Fibroblast of lung (primary cell): ENCODE measurements at regions not wholly inside any gene's neighbourhood (a gene's known extent, or its start where the extent isn't known, plus 50 kb on each side); places are given as distances from the start of the nearest gene placed in this dataset.

Experiments used
- DNase-seq, 2 donors: peaks; one replicate each; pipeline versions ENCODE4 v3.0.0 to v3.0.0-alpha.2; 2010; ENCODE audit warnings: low read depth in 2 of 2
- H2AFZ ChIP-seq: 2 replicates; pipeline ENCODE4 v1.5.1; 2012; ENCODE audit warnings: low read length, control low read depth, inconsistent platforms
- H3K27ac ChIP-seq: 2 replicates; pipeline ENCODE4 v1.5.1; 2011; ENCODE audit warnings: low read length, control low read depth; ENCODE audit not compliant: insufficient read depth
- H3K27me3 ChIP-seq: 2 replicates; pipeline ENCODE4 v1.5.1; 2011; ENCODE audit warnings: mild to moderate bottlenecking, low read length; ENCODE audit not compliant: control insufficient read depth, insufficient read depth
- H3K36me3 ChIP-seq: 2 replicates; pipeline ENCODE4 v1.5.1; 2011; ENCODE audit warnings: low read length; ENCODE audit not compliant: control insufficient read depth, insufficient read depth
- H3K4me1 ChIP-seq: 2 replicates; pipeline ENCODE4 v1.5.1; 2011; ENCODE audit warnings: low read length; ENCODE audit not compliant: control insufficient read depth, insufficient read depth; ENCODE audit errors: extremely low read depth
- H3K4me2 ChIP-seq: 2 replicates; pipeline ENCODE4 v1.5.1; 2011; ENCODE audit warnings: low read length, control low read depth; ENCODE audit not compliant: insufficient read depth; ENCODE audit errors: extremely low read depth
- H3K4me3 ChIP-seq, 4 experiments: fragments of 200-600 bp in 1 of 4; sonication (generic) in 1 of 4; replicated peaks in 1 of 4; 2 replicates each; pipeline ENCODE4 v1.5.1; 2011 to 2016; ENCODE audit warnings: low read length in 4 of 4, low read depth in 3 of 4, mild to moderate bottlenecking in 3 of 4, control low read depth in 2 of 4, inconsistent platforms in 1 of 4, mixed read lengths in 1 of 4; ENCODE audit not compliant: insufficient read depth in 1 of 4; ENCODE audit errors: control extremely low read depth in 1 of 4
- H3K79me2 ChIP-seq: 2 replicates; pipeline ENCODE4 v1.5.1; 2012; ENCODE audit warnings: mild to moderate bottlenecking, low read length, inconsistent platforms; ENCODE audit not compliant: control insufficient read depth, insufficient read depth
- H3K9ac ChIP-seq: 2 replicates; pipeline ENCODE4 v1.5.1; 2011; ENCODE audit warnings: mild to moderate bottlenecking, low read length, control low read depth; ENCODE audit not compliant: insufficient read depth
- H3K9me3 ChIP-seq: 2 replicates; pipeline ENCODE4 v1.5.1; 2012; ENCODE audit warnings: low read depth, low read length; ENCODE audit not compliant: control insufficient read depth, insufficient read depth
- H4K20me1 ChIP-seq: 2 replicates; pipeline ENCODE4 v1.5.1; 2011; ENCODE audit warnings: low read length; ENCODE audit not compliant: control insufficient read depth, insufficient read depth; ENCODE audit errors: extremely low read depth
- EZH2 ChIP-seq: IDR thresholded peaks from 2 replicates; pipeline ENCODE4 v1.5.1; 2012; ENCODE audit warnings: low read length, control low read depth, mild to moderate bottlenecking; ENCODE audit errors: missing control alignments
- TF ChIP-seq, protein P1 (sequence below), 2 donors: IDR thresholded peaks in 1 of 2; conservative IDR thresholded peaks in 1 of 2; 1 replicate in 1 of 2; 2 replicates in 1 of 2; pipeline ENCODE4 v1.5.1; 2011 to 2012; ENCODE audit warnings: low read length in 2 of 2, control low read depth in 1 of 2, inconsistent platforms in 1 of 2, low read depth in 1 of 2, mild to moderate bottlenecking in 1 of 2

- Histone ChIP-seq H3K27ac (no peak overlapping the region), H3K27me3 (no peaks in the 10 kb centered on the region), H3K4me1 (no peaks in the 10 kb centered on the region), H4K20me1 (no peaks in the 10 kb centered on the region), H2AFZ (no peak overlapping the region), H3K79me2 (no peaks in the 10 kb centered on the region), H3K36me3 (no peaks in the 10 kb centered on the region), H3K9me3 (no peaks in the 10 kb centered on the region), H3K4me3 (no peak overlapping the region), H3K9ac (no peak overlapping the region), H3K4me2 (no peak overlapping the region)
- TF ChIP-seq, protein P1, sequence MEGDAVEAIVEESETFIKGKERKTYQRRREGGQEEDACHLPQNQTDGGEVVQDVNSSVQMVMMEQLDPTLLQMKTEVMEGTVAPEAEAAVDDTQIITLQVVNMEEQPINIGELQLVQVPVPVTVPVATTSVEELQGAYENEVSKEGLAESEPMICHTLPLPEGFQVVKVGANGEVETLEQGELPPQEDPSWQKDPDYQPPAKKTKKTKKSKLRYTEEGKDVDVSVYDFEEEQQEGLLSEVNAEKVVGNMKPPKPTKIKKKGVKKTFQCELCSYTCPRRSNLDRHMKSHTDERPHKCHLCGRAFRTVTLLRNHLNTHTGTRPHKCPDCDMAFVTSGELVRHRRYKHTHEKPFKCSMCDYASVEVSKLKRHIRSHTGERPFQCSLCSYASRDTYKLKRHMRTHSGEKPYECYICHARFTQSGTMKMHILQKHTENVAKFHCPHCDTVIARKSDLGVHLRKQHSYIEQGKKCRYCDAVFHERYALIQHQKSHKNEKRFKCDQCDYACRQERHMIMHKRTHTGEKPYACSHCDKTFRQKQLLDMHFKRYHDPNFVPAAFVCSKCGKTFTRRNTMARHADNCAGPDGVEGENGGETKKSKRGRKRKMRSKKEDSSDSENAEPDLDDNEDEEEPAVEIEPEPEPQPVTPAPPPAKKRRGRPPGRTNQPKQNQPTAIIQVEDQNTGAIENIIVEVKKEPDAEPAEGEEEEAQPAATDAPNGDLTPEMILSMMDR (conservative IDR thresholded peaks at IDR 0.05 in 1 of 2, IDR thresholded peaks at IDR 0.05 in 1 of 2; ENCODE audit: low read depth in 1 of 2, low read length in 2 of 2): no peak
- no peak for DNase-seq
Measured at GRCh38 chr1:195898924-195899323, 709.3 kb downstream of the KCNT2 start.

GRCh38 chr1:195898373-195898772 lies 709.9 kb downstream of the KCNT2 start:
- H2AFZ ChIP-seq: no peak overlapping the region
- TF ChIP-seq, protein P1 (conservative IDR thresholded peaks at IDR 0.05 in 1 of 2, IDR thresholded peaks at IDR 0.05 in 1 of 2; ENCODE audit: low read depth in 1 of 2, low read length in 2 of 2): no peak
- TF ChIP-seq EZH2: no peak
- H3K79me2 ChIP-seq: no peaks in the 10 kb centered on the region
- H4K20me1 ChIP-seq: no peaks in the 10 kb centered on the region
- H3K36me3 ChIP-seq: no peaks in the 10 kb centered on the region
- no peaks in the 10 kb centered on the region for H3K4me1 ChIP-seq
- H3K9me3 ChIP-seq: no peaks in the 10 kb centered on the region
- DNase-seq: no peak
- H3K9ac ChIP-seq: no peak overlapping the region
- H3K27me3 ChIP-seq: no peaks in the 10 kb centered on the region
- no peak overlapping the region for H3K27ac ChIP-seq
- no peak overlapping the region for H3K4me3 ChIP-seq
- H3K4me2 ChIP-seq: no peak overlapping the region

GRCh38 chr1:195897076-195897475 lies 711.2 kb downstream of the KCNT2 start:
- H4K20me1 ChIP-seq: no peaks in the 10 kb centered on the region
- no peak overlapping the region for H3K9ac ChIP-seq
- no peaks in the 10 kb centered on the region for H3K4me1 ChIP-seq
- TF ChIP-seq, protein P1 (conservative IDR thresholded peaks at IDR 0.05 in 1 of 2, IDR thresholded peaks at IDR 0.05 in 1 of 2; ENCODE audit: low read depth in 1 of 2, low read length in 2 of 2): no peak
- TF ChIP-seq EZH2: no peak
- H3K4me3 ChIP-seq: no peak overlapping the region
- H3K36me3 ChIP-seq: no peaks in the 10 kb centered on the region
- H3K79me2 ChIP-seq: no peaks in the 10 kb centered on the region
- H2AFZ ChIP-seq: no peak overlapping the region
- H3K9me3 ChIP-seq: no peaks in the 10 kb centered on the region
- no peak for DNase-seq
- no peaks in the 10 kb centered on the region for H3K27me3 ChIP-seq
- no peak overlapping the region for H3K27ac ChIP-seq
- H3K4me2 ChIP-seq: no peak overlapping the region
